Gastroesophageal sphincter (tissue), 3 donors: ENCODE measurements at regions not wholly inside any gene's neighbourhood (a gene's known extent, or its start where the extent isn't known, plus 50 kb on each side); places are given as distances from the start of the nearest gene placed in this dataset.

Experiments
- CTCF ChIP-seq, 4 experiments: fragments of 200-600 bp in 2 of 4; fragments of 450-650 bp in 2 of 4; sonication (generic) in 1 of 4; IDR thresholded peaks; one replicate each; pipeline ENCODE4 v1.5.1; 2017 to 2019; ENCODE audit warnings: antibody characterized with exemption in 4 of 4, mild to moderate bottlenecking in 2 of 4, moderate library complexity in 2 of 4
- EP300 ChIP-seq: sonication (generic); formaldehyde crosslinking; IDR thresholded peaks from one replicate; pipeline ENCODE4 v1.6.1; 2017; ENCODE audit warnings: antibody characterized with exemption, mild to moderate bottlenecking
- POLR2A ChIP-seq, 2 donors: fragments of 450-650 bp; IDR thresholded peaks; one replicate each; pipeline ENCODE4 v1.6.1; 2017; ENCODE audit warnings: antibody characterized with exemption in 2 of 2, mild to moderate bottlenecking in 2 of 2, moderate library complexity in 1 of 2
- POLR2AphosphoS5 ChIP-seq: sonication (generic); formaldehyde crosslinking; IDR thresholded peaks from one replicate; pipeline ENCODE4 v1.6.1; 2017; ENCODE audit warnings: antibody characterized with exemption

- TF ChIP-seq CTCF (IDR thresholded peaks at IDR 0.05) = no peak
- TF ChIP-seq POLR2AphosphoS5 = no peak
- no peak for TF ChIP-seq POLR2A (IDR thresholded peaks at IDR 0.05)
- TF ChIP-seq EP300 = no peak
Observed at GRCh38 chr6:153564803-153565202, 433.7 kb upstream of the RGS17 start.
